ENCODE measurements at regions not wholly inside any gene's neighbourhood (a gene's known extent, or its start where the extent isn't known, plus 50 kb on each side); places are given as distances from the start of the nearest gene placed in this dataset.
"Not testable (repeated sequence)": the region's sequence is repeated elsewhere in the genome, so short reads cannot be mapped to it uniquely, and the experiment has no call there.

DNA sequence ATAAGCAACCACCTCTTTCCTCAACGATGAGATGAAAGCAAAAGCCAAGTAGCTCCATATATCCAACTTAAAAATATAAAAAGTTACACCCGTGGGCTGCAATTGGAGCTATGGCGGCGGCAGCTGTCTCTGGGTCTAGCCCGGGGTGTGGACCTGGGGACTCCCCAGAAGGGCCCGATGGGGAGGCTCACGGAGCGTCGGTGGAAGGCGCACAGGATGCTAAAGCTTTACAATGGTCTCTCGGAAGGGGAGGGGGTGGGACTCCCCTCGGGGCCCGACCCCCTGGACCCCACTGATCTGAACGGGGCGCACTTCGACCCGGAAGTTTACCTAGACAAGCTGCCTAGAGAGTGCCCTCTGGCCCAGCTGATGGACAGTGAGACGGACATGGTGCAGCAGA is 118.7 kb upstream of the HMX1 start:
- TF ChIP-seq CTCF (IDR thresholded peaks at IDR 0.05; ENCODE audit: low read depth, low read length, missing input control); REST (IDR thresholded peaks at IDR 0.05); JUND (IDR thresholded peaks at IDR 0.05); TAF1 (conservative IDR thresholded peaks at IDR 0.05); RXRA (IDR thresholded peaks at IDR 0.05); EGR1 (IDR thresholded peaks at IDR 0.05; ENCODE audit: low read depth in 2 of 2); MAX (IDR thresholded peaks at IDR 0.05); ZBTB33 (IDR thresholded peaks at IDR 0.05): not testable (repeated sequence)
- TF ChIP-seq, protein P1, sequence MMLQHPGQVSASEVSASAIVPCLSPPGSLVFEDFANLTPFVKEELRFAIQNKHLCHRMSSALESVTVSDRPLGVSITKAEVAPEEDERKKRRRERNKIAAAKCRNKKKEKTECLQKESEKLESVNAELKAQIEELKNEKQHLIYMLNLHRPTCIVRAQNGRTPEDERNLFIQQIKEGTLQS (IDR thresholded peaks at IDR 0.05): not testable (repeated sequence)

Measured in liver (tissue), 3 donors.